B cell (primary cell): ENCODE measurements at regions not wholly inside any gene's neighbourhood (a gene's known extent, or its start where the extent isn't known, plus 50 kb on each side); places are given as distances from the start of the nearest gene placed in this dataset.

Experiments used
- EZH2 ChIP-seq: IDR thresholded peaks from 2 replicates; pipeline ENCODE4 v1.6.1; 2012; ENCODE audit warnings: borderline replicate concordance, low read depth, mild to moderate bottlenecking, moderate library complexity, low read length; ENCODE audit not compliant: insufficient read depth, poor library complexity, severe bottlenecking
- TF ChIP-seq, protein P1 (sequence below): fragments of 200-600 bp; IDR thresholded peaks from one replicate; pipeline ENCODE4 v1.8.0; 2022; ENCODE audit warnings: antibody characterized with exemption, mild to moderate bottlenecking

GRCh38 chr11:38173676-38174075 is 1575.6 kb upstream of the RAG2 start:
- TF ChIP-seq, protein P1, sequence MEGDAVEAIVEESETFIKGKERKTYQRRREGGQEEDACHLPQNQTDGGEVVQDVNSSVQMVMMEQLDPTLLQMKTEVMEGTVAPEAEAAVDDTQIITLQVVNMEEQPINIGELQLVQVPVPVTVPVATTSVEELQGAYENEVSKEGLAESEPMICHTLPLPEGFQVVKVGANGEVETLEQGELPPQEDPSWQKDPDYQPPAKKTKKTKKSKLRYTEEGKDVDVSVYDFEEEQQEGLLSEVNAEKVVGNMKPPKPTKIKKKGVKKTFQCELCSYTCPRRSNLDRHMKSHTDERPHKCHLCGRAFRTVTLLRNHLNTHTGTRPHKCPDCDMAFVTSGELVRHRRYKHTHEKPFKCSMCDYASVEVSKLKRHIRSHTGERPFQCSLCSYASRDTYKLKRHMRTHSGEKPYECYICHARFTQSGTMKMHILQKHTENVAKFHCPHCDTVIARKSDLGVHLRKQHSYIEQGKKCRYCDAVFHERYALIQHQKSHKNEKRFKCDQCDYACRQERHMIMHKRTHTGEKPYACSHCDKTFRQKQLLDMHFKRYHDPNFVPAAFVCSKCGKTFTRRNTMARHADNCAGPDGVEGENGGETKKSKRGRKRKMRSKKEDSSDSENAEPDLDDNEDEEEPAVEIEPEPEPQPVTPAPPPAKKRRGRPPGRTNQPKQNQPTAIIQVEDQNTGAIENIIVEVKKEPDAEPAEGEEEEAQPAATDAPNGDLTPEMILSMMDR = no peak
- TF ChIP-seq EZH2 = no peak
